ENCODE measurements at regions not wholly inside any gene's neighbourhood (a gene's known extent, or its start where the extent isn't known, plus 50 kb on each side); places are given as distances from the start of the nearest gene placed in this dataset.
"Not testable (repeated sequence)": the region's sequence is repeated elsewhere in the genome, so short reads cannot be mapped to it uniquely, and the experiment has no call there.

DNA sequence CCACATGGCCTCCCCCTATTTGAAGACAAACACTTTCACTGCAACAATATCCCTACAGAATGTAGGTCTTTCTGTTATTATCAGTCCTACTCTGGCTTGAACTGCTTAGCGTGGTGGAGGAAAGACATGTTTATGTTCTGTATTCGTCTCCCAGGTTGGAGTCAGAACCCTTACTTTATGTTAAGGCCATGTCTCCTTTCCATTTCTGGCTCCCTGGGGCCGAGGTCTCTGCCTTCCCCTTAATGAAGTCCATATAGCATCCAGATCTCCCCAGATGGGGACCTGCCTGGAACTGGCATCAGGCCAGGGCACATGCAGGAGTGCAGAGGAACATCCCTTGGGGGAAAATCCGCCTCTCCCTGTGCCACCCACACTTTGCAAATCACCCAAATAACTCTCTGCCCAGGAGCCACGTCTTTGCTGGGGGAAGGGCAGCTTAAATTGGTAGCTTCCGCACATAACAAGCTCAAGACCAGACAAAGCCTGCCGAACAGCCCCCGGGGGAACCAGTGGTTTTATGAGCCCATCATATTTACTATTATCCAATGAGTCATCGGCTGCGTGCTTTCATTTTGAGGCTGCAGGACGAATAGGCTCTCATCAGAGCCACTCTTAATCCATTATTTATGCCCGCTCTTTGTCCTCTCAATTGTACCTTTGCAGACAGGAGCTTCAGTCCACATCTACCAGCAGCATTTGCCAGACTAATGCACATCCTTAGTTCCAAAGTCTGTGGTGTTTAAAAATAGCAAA lies 237.0 kb downstream of the UACA start:
- DNase-seq (ENCODE audit: low read depth in 2 of 2): no peak

DNA sequence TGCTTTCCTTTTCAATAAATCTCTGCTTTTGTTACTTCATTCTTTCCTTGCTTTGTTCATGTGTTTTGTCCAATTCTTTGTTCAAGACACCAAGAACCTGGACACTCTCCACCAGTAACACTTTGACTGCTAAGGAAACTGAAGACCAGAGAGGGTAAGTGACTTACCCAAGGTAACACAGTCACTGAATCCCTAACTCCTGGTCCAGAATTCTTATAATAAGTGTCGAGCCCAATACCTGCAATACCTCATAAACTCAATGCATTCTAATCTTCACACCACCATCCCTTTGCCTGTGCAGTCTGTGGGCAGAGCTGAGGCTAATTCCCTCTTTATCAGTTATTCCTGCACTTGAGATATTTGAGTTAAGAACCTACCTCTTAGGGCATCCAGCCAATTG lies 237.8 kb downstream of the UACA start:
- no peak for DNase-seq (ENCODE audit: low read depth in 2 of 2)

DNA sequence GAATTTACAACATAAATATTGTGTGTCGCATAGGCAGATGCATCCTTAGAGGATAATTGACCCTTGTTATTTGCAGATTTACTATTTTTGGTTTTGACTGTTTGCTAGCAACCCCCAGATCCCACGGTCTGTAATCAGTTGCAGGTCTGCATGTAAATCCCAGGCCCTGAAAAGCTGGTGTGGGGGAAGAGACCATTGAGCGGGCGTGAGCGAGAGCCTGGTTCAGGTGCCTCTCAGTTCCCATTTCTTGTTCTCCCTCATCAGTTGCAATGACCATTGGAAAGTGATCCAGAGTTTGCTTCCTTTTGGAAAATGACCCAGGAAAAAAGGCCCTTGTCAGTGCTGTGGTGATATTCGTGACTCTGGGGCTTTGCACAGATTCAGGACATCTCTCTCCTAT lies 238.9 kb downstream of the UACA start:
- no peak for DNase-seq (ENCODE audit: low read depth in 2 of 2)

DNA sequence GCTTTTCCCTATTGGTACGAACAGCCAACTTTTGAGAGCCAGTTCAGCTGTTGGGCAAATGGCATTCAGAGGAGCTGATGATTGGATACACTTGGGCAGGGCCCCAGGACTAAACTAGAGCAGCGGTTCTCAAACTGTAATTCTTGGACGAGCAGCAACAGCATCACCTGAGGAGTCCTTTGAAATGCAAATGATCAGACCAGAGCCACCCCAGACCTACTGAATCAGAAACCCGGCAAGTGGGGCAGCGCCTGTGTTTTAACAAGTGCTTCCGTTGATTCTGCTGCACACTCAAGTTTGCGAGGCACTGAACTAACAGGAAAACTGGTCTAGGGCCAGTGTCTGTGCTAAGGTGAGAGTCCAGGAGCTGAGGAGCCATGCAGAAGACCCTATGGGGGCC lies 239.7 kb downstream of the UACA start:
- DNase-seq (ENCODE audit: low read depth in 2 of 2): no peak

DNA sequence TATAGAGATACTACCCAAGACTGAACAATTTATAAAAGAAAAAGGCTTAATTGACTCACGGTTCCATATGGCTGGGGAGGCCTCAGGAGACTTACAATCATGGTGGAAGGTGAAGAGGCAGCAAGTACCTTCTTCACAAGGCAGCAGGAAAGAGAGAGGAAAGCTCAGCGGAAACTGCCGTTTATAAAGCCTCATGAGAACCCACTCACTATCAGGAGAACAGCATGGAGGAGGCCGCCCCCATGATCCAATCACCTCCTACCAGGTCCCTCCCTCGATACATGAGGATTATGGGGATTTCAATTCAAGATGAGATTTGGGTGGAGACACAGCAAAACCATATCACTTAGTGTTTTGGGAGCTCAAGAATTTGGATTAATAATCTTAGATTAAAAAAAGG lies 240.2 kb downstream of the UACA start:
- DNase-seq (ENCODE audit: low read depth in 2 of 2): no peak

DNA sequence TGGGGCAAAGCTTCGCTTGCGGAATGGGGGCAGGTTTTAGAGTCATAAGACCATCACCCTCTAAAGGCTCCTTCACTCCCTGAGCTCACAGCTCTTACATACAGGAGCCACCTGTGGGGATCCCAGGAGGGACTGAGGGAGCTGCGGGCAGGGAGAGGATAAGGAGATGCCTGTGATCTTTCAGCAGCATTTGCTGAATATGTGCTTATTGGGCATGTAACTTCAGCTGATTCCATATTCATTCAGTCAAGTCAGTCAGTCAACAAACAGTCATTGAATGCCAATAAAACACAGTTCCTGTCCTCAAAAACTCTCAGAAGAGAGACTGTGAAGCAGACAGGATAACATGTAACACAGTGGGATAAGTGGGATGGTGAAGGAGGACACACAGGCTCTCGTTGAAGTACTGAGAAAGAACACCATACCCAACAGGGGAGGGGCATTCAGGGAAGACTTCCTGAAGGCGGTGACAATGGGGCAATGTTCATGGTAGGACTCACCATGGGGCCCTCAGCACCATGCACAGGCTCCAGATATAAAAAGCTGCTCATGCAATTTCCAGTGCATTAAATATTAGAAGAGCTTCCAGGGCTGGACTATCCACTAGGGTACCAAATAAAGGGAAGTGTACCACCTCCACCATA lies 240.9 kb downstream of the UACA start:
- no peak for DNase-seq (ENCODE audit: low read depth in 2 of 2)

DNA sequence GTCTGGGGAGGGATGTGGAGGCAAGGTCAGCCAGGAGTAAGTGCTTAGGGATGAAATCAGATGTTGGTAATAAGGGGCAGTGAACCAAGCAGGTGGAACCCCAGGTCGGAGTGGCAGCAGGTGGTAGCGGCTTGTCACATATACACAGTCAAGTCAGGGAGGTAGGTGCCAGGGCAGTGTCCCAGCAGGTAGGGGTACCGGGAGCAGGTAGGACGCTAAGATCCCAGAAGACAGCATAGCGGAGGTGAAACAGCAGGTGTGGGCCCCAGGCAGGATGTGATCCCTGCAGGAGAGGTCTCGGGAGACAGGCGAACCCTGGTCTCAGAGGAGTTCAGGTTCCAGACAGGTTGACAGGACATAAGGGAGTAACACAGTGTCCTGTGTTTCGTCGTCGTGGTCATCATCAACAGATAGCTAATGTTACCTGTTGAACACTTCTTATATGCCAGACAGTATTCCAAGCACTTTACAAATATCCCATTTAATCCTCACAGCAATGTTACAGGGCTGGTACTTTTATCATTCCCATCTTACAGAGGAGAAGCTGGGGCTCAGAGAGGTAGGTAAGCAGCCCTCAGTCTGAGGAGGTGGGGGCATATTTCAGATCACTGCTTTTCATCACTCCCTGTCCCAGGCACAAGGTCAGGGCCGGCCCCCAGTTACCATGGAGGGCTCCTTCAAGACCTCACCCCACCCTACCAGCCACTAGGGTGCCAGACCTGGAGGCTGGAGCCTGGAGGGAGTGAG lies 241.6 kb downstream of the UACA start:
- DNase-seq (ENCODE audit: low read depth in 2 of 2): no peak

DNA sequence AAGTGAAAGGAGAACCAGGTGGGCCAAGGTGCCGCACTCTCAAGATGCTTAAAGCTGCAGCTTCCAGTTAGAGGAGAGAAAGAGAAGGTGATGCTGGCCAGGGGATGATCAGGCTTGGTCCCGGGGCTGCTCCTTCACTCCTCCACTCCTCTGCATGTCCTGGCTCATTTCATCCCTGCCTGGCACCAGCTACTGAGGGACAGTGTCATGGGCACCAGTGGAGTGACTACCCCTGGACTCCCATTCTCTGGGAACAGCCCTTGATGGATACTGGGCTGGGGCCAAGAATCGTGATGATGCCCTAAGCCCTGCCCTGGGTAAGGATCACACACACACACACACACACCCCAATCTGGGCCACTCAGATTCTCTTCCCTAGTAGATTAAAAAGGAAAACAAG lies 243.7 kb downstream of the UACA start:
- no peak for DNase-seq (ENCODE audit: low read depth in 2 of 2)

DNA sequence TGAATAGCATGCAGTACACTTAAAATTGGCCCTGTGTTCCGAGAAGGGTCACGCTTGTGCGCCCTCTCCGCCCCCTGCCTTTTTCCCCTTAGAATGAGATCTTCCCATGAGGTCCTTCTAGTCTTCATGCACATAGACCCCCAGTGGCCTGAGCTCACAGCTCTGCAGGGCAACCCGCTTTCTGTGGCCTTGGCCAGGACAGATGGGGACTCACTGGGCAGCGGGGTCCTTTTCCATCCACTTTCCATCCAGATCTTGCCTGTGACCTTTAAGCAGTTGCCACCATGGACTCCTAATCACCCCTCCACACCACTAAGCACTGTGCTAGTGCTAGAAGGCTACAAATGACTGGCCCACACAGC lies 244.4 kb downstream of the UACA start:
- no peak for DNase-seq (ENCODE audit: low read depth in 2 of 2)

DNA sequence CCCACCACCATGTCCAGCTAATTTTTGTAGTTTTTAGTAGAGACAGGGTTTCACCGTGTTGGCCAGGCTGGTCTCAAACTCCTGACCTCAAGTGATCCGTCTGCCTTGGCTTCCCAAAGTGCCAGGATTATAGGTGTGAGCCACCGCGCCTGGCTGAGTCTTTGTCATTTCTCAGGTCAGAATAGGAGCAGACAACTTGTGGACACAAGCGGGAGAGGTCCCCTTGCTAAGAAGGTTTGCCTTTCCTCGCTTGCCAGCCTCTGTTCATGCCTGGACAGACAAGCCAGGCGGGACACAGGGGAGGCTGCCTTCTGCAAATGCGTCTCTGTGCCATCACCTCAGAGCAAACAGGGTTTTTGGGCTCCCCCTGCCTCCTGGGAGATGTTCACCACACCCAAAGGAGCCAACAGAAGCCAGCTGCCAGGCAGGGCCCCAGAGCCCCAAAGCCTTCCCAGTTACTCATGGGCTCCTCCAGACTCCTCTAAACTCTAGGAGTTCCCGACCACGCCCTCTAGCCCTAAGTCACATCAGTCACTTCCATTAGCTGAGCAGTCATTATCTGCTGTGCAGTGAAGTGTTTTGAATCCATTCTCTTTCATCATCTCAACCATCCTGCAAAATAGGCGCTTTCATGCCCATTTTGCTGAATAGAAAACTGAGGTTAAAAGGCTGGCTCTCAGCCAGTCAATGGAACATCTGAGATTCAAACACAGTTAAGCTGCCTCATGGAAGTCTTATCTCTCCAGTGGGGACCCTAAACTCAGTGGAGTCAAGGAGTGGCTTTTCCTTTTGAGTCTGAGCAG lies 245.0 kb downstream of the UACA start:
- no peak for DNase-seq (ENCODE audit: low read depth in 2 of 2)

DNA sequence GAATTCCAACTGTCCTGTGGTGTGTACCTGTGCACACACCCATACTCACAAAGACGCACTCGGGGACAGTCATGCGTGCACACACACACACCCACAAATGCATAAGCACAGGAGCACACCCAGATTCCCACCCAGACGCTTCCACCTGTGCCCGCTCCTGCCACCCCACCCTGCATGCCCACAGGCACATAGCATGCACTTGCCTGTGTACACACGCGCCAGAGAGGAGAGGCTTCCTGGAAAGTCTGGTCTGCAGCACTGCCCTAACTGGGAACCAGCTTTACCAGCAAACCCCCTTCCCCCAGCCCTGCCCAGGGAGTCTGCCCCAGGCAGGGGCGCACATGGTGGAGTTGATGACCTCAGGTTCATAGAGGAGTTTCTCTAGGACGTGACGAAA lies 246.2 kb downstream of the UACA start:
- no peak for DNase-seq (ENCODE audit: low read depth in 2 of 2)

DNA sequence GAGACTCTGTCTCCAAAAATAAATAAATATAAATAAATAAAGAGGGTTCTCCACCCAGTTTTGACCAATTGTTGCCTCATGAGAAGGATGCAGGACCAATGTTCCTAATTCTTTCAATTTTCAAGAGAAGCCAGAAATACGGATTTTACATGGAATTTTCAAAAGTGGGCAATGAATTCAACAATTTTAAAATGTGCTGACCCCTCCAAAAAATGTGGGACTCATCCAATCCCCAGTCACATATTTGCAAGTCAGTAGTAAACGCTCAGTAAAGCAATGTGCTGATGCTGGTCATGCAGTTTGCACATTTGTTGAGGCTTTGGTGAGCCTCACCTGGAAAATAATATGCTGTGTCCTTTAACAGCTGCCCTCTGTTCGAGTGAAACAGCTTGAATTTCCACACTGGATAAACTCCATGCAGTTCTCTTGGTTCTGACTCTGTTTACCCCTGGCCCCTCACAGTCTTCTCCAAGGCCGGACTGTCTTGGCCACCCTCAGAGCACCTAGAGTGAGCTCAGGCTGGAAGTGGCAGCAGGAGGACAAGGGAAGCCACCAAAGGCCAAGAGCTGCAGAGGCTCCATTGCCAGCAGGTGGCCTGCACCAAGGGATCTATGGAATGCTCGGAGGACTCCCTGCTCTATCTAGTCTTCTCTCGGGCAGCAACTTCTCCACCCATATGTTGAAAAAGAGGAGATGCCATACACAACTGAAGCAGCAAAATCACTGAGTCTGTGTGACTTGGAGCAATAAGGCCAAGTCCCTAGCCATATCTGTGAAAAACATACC lies 246.8 kb downstream of the UACA start:
- no peak for DNase-seq (ENCODE audit: low read depth in 2 of 2)

DNA sequence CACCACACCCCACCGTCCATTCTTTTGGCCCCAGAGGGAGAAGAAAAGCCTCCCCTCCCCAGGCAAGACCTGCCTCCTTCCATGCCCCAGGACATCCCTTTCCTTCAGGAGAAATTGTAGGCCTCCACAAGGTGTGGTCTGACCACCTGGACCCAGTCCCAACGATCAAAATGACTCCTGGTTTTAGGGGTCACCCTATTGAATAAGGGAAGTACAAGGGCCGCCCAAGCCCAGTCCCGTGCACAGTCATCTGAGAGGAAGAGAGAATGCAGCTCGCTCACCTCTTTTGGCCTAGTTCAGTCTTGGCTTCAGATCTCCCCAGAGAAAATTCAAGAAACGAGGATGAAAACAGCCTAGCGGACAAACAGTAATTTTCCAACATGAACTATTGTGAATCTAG lies 249.1 kb downstream of the UACA start:
- DNase-seq (ENCODE audit: low read depth in 2 of 2): no peak

DNA sequence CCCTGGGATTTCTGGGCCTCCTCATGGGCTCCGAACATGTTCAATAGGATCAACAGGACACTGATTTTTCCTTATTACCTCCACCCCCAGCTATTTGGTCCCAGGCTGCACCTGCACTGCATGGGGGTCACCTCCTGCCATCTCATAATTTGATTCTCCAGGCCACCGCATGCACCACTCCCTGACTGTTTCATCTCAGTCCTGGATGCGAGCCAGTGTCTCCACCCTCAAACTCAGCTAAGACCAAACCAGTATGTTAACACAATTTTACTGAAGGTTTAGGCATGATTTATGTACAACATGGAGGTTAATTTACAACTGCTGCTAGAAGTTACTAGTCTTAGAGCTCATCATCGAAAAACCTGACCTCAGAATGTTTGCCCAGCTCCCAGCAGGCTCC lies 249.5 kb downstream of the UACA start:
- DNase-seq (ENCODE audit: low read depth in 2 of 2): no peak

DNA sequence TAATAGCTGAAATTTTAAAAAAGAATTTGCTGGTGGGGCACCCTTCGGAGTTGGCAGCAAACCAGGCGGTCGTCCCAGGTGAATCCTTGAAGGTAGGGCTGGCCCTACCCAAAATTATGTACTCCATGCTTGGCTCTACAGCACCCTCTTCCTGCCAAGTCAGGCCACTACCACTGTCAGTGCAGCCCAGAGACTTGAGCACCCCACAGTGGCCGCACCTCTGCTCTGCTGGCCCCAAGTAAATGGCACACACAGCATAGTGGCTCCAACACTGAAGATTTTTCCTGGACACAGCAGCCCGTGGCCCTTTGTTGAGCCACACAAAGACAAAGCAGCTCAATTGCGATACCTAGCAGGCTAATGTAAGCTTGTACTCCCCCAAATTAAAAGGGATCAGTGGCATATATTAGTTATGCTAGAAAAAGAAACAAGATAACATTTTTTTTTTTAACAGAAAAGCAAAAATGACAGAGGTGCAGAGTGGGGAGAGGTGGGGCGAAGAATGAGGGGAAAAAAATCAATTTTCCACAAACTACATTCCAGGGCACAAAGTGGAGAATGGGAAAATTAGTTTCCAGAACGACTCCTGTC lies 250.5 kb downstream of the UACA start:
- DNase-seq (ENCODE audit: low read depth in 2 of 2): no peak

DNA sequence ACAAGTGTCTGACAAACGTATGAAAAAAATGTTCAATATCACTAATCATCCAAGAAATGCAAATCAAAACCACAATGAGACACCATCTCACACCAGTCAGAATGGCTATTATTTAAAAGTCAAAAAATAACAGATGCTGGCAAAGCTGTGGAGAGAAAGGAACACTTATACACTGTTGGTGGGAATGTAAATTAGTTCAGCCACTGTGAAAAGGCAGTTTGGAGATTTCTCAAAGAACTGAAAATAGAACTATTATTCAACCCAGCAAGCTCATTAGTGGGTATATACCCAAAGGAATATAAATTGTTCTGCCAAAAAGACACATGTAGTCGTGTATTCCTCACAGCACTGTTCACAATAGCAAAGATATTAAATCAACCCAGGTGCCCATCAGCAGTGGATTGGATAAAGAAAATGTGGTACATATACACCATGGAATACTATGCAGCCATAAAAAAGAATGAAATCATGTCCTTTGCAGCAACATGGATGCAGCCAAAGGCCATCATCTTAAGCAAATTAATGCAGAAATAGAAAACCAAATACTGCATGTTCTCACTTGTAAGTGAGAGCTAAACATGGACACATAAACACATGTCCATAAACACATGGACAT lies 251.3 kb downstream of the UACA start:
- DNase-seq (ENCODE audit: low read depth in 2 of 2): not testable (repeated sequence)

DNA sequence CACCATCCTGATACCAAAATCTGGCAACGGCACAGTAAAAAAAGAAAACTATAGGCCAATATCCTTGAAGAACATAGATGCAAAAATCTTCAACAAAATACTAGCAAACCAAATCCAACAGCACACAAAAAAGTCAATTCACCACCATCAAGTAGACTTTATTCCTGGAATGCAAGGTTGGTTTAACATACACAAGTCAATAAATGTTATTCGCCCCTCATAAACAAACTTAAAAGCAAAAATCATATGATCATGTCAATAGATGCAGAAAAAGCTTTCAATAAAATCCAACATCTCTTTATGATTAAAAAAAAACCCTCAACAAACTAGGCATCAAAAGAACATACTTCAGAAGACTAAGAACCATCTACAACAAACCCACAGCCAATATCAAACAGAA lies 252.9 kb downstream of the UACA start:
- no peak for DNase-seq (ENCODE audit: low read depth in 2 of 2)

DNA sequence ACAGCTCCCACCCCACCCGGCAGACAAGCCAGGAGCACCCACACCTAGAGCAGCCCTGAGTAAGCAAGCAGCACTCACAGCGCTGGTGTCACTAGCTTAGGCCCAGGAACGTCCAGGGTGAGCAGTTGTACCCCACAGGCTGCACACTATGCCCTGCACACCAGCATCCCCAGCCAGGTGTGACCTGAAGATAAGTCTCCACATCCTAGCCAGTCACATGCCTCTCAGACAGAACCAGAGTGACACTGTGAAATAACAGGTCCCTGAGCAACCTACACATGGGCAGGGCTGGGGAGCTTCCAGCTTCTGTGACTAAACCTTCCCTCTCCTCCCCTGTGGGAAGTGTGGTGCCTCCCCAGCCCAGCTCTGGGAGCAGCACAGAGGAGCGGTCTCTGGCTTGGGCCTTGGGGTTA lies 253.6 kb downstream of the UACA start:
- no peak for DNase-seq (ENCODE audit: low read depth in 2 of 2)

DNA sequence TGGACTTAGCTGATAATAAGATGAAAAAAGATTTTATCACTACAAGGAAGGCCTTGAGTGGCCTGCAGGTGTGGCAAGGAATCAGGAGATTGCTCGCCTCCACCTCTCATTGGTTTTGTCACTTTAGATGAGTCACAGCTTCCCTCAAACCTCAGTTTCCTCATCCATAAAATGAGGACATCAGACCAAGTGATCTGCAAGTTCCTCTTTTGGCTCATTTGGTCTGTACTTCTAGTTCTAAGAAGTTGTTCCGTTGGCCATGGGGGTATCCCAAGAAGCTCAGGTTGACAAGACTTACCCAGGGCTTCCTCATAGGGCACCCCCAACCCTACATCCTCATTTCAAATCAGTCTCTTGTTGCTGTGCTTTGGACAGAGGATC lies 254.1 kb downstream of the UACA start:
- no peak for DNase-seq (ENCODE audit: low read depth in 2 of 2)

DNA sequence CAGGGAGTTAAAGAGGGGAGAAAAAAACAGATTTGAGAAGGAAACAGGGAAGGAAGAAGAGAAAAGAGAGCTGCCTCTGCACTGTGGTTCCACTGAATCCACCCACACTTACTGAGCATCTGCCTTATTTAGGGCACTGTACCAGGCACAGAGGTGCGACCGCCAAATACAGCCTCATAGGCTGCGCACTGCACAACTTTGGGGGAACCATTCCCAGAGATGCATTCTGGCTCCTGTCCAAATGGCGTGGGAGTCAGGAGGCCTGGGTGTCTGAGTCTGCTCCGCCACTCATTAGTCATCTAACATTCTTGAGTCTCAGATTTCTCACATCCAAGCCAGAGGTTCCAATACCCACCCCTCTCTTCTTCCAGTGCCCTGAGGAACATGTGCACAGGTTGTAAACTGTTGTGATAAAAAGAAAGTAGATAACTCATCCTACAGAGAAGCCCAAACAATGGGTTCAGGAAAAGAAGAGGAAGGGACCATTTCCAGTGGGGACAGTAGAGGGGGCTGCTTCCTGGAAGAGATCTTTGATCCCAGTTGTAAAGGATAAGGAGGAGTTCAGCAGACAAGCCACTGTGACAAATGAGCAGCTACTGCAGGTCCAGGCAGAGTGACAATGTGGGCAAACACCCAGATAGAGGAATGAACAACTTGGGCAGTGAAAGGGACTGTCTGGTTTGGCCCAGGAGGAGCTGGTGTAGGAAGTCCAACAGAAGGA lies 254.6 kb downstream of the UACA start:
- no peak for DNase-seq (ENCODE audit: low read depth in 2 of 2)
